GM19351 (cell line): ENCODE measurements at regions not wholly inside any gene's neighbourhood (a gene's known extent, or its start where the extent isn't known, plus 50 kb on each side); places are given as distances from the start of the nearest gene placed in this dataset.
"Not testable (repeated sequence)": the region's sequence is repeated elsewhere in the genome, so short reads cannot be mapped to it uniquely, and the experiment has no call there.

Experiments used
- ATAC-seq: cut with Tn5 transposase; IDR thresholded peaks from one replicate; pipeline ENCODE4 v1.9.1; 2021; ENCODE audit warnings: mild to moderate bottlenecking, moderate library complexity; ENCODE audit not compliant: unreplicated experiment

- ATAC-seq = no peak
Observed at GRCh38 chr2:215863687-215864086, 149.7 kb downstream of the MREG start.

GRCh38 chr2:215862351-215862771, 151.0 kb downstream of the MREG start:
- no peak for ATAC-seq

- ATAC-seq = no peak
Observed at GRCh38 chr2:215861607-215862350, 151.6 kb downstream of the MREG start.

- ATAC-seq = no peak
Observed at GRCh38 chr2:215856080-215856479, 157.3 kb downstream of the MREG start.

GRCh38 chr2:215855308-215855707, 158.0 kb downstream of the MREG start:
- not testable (repeated sequence) for ATAC-seq

- ATAC-seq = no peak
Observed at GRCh38 chr2:215854008-215854407, 159.3 kb downstream of the MREG start.

GRCh38 chr2:215851696-215852095, 161.7 kb downstream of the MREG start:
- ATAC-seq = no peak

GRCh38 chr2:215851082-215851481, 162.3 kb downstream of the MREG start:
- ATAC-seq = no peak

GRCh38 chr2:215850380-215850779, 163.0 kb downstream of the MREG start:
- no peak for ATAC-seq

GRCh38 chr2:215849771-215850170, 163.6 kb downstream of the MREG start:
- no peak for ATAC-seq

- ATAC-seq = no peak
Observed at GRCh38 chr2:215848698-215849097, 164.7 kb downstream of the MREG start.

GRCh38 chr2:215848146-215848545, 165.2 kb downstream of the MREG start:
- ATAC-seq = no peak

- ATAC-seq = no peak
Observed at GRCh38 chr2:215847718-215848117, 165.6 kb downstream of the MREG start.

GRCh38 chr2:215847056-215847455, 166.3 kb downstream of the MREG start:
- no peak for ATAC-seq

- ATAC-seq = peak; percentile 80
Observed at GRCh38 chr2:215845839-215846586, 167.3 kb downstream of the MREG start.

- no peak for ATAC-seq
Observed at GRCh38 chr2:215843579-215843978, 169.8 kb downstream of the MREG start.

- peak; percentile 11 for ATAC-seq
Observed at GRCh38 chr2:215841175-215841816, 172.1 kb downstream of the MREG start.

GRCh38 chr2:215839816-215840215, 173.5 kb downstream of the MREG start:
- no peak for ATAC-seq

GRCh38 chr2:215839309-215839708, 174.0 kb downstream of the MREG start:
- no peak for ATAC-seq

GRCh38 chr2:215836881-215837280, 176.5 kb downstream of the MREG start:
- no peak for ATAC-seq

- no peak for ATAC-seq
Observed at GRCh38 chr2:215835657-215836056, 177.7 kb downstream of the MREG start.

GRCh38 chr2:215835231-215835630, 178.1 kb downstream of the MREG start:
- ATAC-seq = no peak
